ENCODE measurements at regions not wholly inside any gene's neighbourhood (a gene's known extent, or its start where the extent isn't known, plus 50 kb on each side); places are given as distances from the start of the nearest gene placed in this dataset.

DNA sequence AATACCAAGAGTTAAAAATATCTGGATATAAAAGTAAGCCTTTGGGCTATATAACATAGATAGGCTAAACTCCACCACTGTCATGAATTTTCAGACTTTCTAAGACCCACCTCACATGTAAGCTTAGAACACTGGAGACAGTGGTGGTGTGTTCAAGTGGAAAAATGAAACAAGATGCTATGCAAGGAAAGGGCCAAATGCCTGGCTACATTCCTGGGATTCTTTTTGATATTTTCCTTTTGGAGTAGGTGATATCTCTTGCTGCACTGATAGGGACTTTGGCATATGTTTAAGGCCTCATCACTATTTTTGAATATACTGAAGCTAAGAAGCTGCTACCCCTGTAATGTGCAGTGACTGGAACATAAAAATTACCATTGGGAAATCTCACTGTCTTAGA, 341.3 kb downstream of the SLC16A7 start:
- no peak for DNase-seq (ENCODE audit: extremely low read depth, low read depth)
- no peak overlapping the region for H3K4me3 ChIP-seq (replicated peaks; ENCODE audit: low read depth, low read length)
- TF ChIP-seq, protein P1, sequence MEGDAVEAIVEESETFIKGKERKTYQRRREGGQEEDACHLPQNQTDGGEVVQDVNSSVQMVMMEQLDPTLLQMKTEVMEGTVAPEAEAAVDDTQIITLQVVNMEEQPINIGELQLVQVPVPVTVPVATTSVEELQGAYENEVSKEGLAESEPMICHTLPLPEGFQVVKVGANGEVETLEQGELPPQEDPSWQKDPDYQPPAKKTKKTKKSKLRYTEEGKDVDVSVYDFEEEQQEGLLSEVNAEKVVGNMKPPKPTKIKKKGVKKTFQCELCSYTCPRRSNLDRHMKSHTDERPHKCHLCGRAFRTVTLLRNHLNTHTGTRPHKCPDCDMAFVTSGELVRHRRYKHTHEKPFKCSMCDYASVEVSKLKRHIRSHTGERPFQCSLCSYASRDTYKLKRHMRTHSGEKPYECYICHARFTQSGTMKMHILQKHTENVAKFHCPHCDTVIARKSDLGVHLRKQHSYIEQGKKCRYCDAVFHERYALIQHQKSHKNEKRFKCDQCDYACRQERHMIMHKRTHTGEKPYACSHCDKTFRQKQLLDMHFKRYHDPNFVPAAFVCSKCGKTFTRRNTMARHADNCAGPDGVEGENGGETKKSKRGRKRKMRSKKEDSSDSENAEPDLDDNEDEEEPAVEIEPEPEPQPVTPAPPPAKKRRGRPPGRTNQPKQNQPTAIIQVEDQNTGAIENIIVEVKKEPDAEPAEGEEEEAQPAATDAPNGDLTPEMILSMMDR (IDR thresholded peaks at IDR 0.05; ENCODE audit: low read depth, low read length, missing control alignments): no peak

DNA sequence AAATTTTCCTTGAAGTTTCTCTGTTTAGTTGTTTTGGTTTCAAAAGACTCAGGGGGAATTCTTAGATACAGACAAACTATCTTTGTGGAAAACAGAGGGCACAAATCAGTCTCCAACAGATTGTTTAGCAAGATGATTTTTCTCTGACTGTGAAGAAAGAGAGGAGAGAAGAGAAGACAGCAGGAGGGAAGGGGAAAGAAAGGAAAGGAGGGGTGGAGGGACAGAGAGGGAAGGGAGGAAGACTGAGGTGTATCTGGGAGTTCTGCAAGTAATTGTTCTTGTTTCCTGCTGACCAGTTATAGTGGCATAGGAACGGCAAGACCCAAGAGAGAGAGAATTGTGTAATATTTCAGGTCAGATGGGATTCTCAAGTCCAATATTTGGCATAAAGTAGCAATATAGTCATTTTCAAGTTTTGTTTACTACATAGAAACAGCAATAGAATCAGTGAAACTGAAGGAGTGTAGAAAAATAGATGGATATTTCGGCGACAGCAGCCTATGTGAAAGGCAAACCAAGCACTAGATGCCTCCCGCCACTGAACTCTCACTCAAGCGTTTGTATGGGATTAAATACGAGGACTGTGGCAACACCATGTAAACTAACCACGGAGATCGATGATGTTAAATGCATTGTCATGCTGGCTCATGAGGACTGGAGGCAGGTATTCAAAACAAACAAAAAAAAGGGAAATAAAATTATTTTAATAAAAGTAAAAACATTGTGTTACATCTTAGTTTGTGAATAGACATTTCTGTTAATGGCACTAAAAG, 342.5 kb downstream of the SLC16A7 start:
- no peak for DNase-seq (ENCODE audit: extremely low read depth, low read depth)
- no peak overlapping the region for H3K4me3 ChIP-seq (replicated peaks; ENCODE audit: low read depth, low read length)
- TF ChIP-seq, protein P1 (IDR thresholded peaks at IDR 0.05; ENCODE audit: low read depth, low read length, missing control alignments): no peak

DNA sequence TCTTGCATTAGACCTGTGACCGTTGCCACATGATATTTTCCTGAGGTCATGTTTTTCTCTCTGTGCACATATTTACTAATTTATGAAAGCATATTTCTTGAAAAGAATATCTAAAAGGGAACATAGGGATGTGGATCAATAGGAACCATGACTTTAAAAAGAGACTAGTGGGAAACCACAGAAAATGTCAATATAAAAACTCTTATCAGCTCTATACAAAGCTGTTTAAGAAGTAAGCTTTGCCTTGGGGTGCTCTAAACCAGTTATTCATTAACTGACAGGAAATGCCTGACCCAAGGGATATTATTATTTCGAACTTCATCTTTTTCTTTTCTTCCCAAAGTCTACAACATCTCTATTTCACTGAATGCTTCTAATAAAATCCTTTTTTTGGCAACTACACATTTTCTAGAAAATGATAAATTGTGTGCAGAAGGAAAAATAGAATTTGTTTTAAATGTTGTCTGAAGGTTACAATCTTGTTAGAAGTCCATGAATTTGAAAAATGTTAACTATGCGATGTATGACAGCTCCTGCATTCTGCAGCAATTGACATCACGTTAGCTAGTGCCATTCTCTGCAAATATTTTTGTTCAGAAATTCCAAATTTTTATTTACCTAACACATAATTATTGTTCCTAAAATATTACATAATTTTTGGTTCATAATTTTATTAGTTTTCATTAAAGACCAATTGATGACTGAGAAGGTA, 345.0 kb downstream of the SLC16A7 start:
- TF ChIP-seq, protein P1 (IDR thresholded peaks at IDR 0.05; ENCODE audit: low read depth, low read length, missing control alignments): no peak
- DNase-seq (ENCODE audit: extremely low read depth, low read depth): no peak
- no peak overlapping the region for H3K4me3 ChIP-seq (replicated peaks; ENCODE audit: low read depth, low read length)

DNA sequence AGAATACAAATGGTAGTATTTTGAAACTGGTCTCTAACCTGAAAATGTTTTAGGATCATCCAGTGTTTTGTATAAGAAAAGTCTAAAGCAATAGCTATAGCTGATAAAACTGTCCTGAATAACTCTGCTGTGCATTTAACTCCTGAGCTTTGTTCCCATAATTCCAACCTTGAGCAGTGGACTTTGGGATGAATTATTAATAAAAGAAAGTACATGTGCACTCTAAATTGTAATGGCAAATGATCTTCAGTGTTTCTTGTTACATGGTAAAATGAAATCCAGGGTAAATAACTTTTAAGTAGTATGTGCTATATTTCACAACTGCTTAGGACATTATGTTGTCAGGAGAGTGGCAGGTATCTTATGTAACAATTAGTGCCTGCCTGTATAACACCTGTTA, 345.6 kb downstream of the SLC16A7 start:
- no peak overlapping the region for H3K4me3 ChIP-seq (replicated peaks; ENCODE audit: low read depth, low read length)
- TF ChIP-seq, protein P1 (IDR thresholded peaks at IDR 0.05; ENCODE audit: low read depth, low read length, missing control alignments): no peak
- DNase-seq (ENCODE audit: extremely low read depth, low read depth): no peak

DNA sequence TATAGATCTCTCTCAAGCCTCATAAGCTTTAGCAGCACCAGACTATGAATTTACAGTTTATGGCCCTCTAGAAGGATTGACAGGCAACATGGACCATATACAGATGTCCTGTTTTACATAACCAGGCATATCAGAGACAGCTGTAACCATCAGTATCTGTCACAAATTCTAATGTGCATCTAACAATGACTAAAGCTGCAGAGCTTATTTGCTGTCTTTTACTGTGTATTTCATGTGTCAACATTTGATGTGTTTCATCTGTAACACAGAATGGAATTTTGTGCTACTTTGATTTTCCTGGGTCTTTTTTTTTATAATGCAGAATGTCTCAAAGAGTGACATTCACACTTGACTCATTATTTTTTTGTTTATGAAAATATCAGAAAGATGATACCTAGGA, 348.3 kb downstream of the SLC16A7 start:
- DNase-seq (ENCODE audit: extremely low read depth, low read depth): no peak
- TF ChIP-seq, protein P1 (IDR thresholded peaks at IDR 0.05; ENCODE audit: low read depth, low read length, missing control alignments): no peak
- H3K4me3 ChIP-seq (replicated peaks; ENCODE audit: low read depth, low read length): no peak overlapping the region

DNA sequence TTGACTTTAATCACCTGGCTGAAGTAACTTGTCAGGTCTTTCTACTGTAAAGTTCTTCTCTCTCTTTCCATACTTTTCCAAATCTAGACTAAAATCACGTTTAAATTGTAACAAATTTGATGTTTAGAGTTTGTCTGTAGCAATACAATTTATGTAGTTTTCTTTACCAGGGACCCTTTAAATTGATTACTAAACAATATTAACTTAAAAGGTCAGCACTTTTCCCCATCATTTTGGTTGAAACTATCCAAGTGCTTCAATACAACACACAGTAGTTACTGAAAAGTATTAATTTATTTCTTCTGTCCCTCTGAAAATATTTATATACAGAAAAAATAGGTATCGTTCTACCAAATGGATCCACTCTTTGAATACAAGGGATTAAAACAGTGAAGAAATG, 350.8 kb downstream of the SLC16A7 start:
- no peak for DNase-seq (ENCODE audit: extremely low read depth, low read depth)
- TF ChIP-seq, protein P1 (IDR thresholded peaks at IDR 0.05; ENCODE audit: low read depth, low read length, missing control alignments): no peak
- H3K4me3 ChIP-seq (replicated peaks; ENCODE audit: low read depth, low read length): no peak overlapping the region

Measured in HFF-Myc (cell line).